HG02852 (cell line): ENCODE measurements at regions not wholly inside any gene's neighbourhood (a gene's known extent, or its start where the extent isn't known, plus 50 kb on each side); places are given as distances from the start of the nearest gene placed in this dataset.
"Not testable (repeated sequence)": the region's sequence is repeated elsewhere in the genome, so short reads cannot be mapped to it uniquely, and the experiment has no call there.

ENCODE experiments used
- ATAC-seq: cut with Tn5 transposase; IDR thresholded peaks from one replicate; pipeline ENCODE4 v1.9.1; 2021; ENCODE audit warnings: mild to moderate bottlenecking, moderate library complexity; ENCODE audit not compliant: unreplicated experiment

- ATAC-seq = not testable (repeated sequence)
Observed at GRCh38 chr1:91207691-91208090, 185.9 kb upstream of the ZNF644 start.

DNA sequence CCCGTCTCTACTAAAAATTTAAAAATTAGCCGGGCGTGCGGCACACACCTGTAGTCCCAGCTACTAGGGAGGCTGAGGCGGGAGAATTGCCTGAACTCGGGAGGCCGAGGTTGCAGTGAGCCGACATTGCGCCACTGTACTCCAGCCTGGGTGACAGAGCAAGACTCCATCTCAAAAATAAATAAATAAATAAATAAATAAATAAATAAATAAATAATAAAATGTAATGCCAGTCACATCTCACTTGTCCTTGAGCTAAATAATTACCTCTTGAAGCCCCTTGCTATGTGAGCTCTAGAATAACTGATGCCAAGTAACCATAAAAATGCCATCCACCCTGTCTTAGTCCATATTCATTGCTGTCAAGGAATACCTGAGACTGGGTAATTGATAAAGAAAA lies 182.3 kb upstream of the ZNF644 start:
- ATAC-seq = not testable (repeated sequence)

- ATAC-seq = no peak
Observed at GRCh38 chr1:91201694-91202093, 179.9 kb upstream of the ZNF644 start.

GRCh38 chr1:91201176-91201575 lies 179.3 kb upstream of the ZNF644 start:
- ATAC-seq = no peak

- ATAC-seq = no peak
Observed at GRCh38 chr1:91200675-91201074, 178.8 kb upstream of the ZNF644 start.

DNA sequence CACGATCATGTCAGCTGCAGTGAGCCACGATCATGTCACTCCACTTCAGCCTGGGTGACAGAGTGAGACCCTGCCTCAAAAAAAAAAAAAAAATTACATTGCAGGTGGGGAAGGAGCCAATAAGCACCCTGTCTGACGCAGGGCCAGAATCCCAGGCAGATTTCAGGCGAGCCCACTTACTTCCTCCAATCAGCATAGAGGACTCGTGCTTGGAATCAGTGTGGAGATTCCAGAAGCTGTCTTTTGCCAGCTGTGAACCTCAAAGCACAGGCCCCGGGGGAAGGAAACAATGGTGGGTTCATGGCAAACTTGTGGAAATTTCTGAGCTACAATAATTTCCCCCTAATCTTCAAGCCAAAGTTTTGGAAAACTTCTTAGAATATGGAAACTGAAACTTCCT lies 178.2 kb upstream of the ZNF644 start:
- ATAC-seq = no peak

GRCh38 chr1:91190996-91191395 lies 169.2 kb upstream of the ZNF644 start:
- no peak for ATAC-seq

GRCh38 chr1:91189096-91189495 lies 167.3 kb upstream of the ZNF644 start:
- no peak for ATAC-seq

DNA sequence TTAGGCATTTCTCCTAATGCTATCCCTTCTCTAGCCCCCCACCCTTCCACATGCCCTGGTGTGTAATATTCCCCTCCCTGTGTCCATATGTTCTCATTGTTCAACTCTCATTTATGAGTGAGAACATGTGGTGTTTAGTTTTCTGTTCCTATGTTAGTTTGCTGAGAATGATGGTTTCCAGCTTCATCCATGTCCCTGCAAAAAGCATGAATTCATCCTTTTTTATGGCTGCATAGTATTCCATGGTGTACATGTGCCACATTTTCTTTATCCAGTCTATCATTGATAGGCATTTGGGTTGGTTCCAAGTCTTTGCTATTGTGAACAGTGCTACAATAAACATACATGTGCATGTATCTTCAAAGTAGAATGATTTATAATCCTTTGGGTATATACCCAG lies 161.0 kb upstream of the ZNF644 start:
- ATAC-seq = not testable (repeated sequence)

DNA sequence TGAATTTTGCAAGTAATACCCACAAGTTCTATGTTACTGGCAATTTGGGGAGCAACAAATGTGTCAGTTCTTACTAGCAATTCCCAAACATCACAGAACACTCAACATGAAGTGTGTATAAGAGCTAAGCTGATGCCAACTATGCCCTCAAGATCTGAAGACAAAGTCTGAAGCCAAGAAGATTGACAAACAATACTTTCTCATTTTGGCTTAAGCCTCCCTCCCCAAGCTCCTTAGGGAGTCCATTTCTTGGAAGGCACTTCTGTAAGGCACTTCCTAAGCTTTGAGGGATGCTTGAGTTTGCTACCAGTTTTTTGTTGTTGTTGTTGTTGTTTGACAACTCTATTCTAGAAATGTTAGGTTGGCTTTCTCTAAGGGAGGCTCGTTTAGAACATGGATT lies 154.4 kb upstream of the ZNF644 start:
- no peak for ATAC-seq

- no peak for ATAC-seq
Observed at GRCh38 chr1:91174734-91175133, 152.9 kb upstream of the ZNF644 start.

DNA sequence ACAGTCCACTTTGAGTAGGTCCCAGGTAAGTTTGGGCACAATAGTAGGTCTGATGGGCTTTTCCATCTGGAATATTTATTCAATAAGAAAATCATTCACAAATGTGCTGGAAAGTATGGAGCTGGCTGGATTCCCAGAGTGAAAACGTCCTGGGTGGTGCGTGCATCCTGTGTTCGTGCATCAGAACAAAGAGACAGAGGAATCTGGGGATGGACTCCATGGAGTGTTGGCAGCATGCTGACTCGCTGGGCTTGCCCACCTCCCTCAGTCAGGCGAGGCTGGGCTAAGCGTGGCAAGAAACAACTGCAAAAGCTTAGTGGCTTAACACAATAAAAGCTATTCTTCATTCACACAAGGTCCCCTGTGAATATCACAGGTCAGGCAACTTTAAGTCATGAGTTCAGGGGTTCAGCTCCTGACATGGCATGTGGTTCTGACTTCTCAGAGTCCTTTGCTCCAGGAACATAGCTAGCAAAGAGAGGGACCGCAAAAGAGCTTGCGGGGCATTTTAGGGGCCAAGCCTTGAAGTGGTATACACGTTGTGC lies 151.6 kb upstream of the ZNF644 start:
- no peak for ATAC-seq

DNA sequence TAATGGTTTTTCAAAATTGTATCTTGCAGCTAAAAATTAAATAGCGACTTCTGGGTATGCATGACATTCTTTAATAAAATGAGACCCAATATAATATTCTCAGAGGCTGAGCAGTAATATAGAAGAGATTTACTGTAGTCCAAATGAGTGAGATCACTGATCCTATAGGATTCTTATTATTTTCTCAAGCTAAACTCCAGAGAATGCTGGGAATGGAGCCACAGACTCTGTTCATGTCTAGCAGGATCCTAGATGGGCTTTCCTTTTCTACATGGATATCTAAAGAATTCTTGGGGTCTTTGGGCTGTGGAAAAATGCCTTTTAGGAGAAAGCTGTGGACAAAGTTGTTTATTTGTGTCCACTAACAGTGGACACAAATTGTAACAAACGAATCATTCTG lies 150.7 kb upstream of the ZNF644 start:
- no peak for ATAC-seq

DNA sequence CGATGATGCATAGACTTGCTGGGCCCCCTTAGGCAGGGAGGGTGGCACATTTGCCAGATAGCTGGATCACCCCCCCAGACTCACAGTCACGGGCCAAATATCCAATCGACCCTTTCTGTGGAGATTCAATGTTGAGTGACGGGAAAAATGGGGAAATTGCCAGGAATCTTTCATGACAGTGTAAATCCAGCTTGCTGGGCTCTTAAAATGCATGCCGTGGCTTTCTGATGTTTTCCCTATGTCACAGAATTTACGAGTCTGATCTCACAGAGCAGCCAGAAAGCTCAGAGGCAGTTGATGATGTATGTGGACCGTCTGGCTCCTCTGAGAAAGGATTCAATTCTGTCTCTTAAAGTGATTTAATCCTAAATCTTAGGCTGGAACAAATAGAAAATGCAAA lies 150.1 kb upstream of the ZNF644 start:
- no peak for ATAC-seq

DNA sequence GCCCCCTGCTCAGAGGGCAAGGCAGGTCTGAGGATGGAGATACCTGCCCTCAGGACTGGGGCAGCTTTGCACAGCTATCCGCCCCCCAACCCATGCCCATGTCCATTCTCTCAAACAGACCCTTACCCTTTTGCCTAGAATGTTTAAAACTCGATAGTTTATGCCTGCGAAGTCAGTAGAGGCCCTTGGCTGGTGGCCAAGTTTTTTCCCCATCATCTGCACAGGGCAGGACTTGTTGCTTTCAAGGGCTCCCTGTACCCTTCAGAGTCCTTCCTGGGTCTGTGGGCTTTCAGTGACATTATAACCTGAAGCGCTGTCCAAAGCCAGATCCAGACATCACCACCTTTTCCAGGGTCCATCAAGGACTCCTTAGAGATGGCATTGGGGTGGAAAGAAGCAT lies 148.7 kb upstream of the ZNF644 start:
- ATAC-seq = no peak

GRCh38 chr1:91166106-91166712 lies 144.4 kb upstream of the ZNF644 start:
- ATAC-seq = no peak

DNA sequence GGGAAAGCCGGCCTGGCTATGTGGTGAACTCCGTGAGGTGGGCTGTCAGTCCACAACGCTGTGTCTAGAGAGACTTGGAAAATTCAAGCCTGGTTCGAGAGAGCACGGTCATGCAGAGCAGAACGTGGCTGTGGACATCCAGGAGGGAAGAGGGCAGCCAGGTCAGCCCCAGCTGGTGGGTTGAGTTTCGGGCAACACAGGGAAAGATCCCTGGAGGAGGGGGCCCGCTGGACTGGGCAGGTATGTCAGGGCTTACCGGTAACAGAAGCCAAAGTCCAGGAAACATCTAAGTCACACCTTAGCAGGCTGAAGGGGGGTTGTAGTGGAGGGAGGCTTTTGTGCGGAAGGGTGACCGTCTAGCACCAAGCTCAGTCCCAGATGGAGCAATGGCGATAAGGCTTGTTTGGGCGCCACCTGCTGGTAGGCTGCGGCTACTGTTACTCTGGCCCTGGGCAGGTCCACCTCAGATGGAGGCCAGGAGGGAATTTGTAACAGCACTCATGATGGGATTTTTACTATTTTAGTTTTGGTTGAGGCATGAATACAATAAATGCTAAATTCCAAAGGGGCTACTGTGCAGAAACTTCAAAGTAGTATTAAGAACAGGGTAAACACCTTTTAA lies 143.3 kb upstream of the ZNF644 start:
- peak; percentile 94 for ATAC-seq

- no peak for ATAC-seq
Observed at GRCh38 chr1:91162613-91163012, 140.8 kb upstream of the ZNF644 start.

DNA sequence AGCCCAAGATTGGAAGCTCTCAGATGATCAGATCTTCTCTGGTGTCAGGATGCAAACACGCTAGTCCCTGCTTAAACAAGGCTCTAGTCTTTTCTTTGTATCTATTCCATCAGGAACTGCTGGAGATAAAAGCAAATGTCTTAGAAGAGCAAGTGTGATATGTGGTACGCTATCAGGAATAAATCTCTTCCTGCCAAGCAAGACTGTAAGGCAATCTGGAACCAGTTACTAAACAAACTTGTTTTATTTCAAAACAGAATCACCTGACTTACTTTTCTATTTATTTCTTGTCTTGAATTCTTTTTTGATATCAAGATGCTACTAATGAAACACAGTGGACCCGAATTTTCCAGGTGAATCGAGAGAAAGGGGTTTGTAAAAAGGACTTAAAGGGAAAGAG lies 139.9 kb upstream of the ZNF644 start:
- no peak for ATAC-seq

DNA sequence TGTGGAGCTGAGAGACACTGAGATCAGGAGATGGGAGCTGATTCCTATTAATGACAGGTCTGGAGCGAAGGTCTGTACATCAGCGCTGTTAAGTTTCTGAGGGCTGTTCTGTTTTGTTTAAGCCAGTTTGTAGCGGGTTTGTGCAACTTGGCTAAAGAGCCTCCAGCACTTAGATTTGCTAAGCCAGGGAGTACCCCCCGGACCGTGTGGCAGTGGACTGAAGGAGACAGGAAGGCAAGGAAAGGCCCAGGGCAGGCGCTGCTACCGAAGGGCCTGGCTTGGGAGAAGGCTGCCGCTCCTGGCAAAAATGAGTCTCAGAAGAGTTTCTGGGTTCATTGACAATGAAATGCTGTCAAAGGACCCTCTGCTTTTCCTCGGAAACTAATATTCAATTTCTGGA lies 139.3 kb upstream of the ZNF644 start:
- no peak for ATAC-seq

- no peak for ATAC-seq
Observed at GRCh38 chr1:91160363-91161075, 138.7 kb upstream of the ZNF644 start.

DNA sequence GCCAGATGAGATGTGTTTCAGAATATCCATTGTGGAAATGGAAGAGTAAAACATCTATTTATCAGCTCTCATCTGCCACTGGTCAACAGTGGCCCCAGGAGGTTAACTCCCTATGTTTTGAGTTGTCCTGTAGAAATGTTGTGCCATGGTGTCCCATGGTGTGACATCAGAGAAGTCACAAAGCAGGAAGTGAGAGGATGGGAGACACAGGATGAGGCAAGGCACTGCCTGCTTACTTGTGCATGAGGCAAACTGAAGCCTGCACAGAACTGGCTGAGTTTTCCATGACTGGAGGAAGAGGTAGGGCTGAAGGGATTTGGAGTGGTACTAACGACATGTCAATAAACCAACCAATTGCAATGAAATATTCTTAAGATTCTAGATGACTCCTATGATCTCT lies 131.5 kb upstream of the ZNF644 start:
- no peak for ATAC-seq
